Neural cell (in vitro differentiated cells): ENCODE measurements at regions not wholly inside any gene's neighbourhood (a gene's known extent, or its start where the extent isn't known, plus 50 kb on each side); places are given as distances from the start of the nearest gene placed in this dataset.
A peak's percentile ranks its signal among the peaks of the same experiment; 100 is the strongest.

Experiments used
- H2AFZ ChIP-seq: fragments of 200-600, 300-800 bp; sonication (generic), shearing (Covaris generic); 2 replicates; pipeline ENCODE4 v1.6.0; 2014; ENCODE audit warnings: low read depth, mild to moderate bottlenecking, antibody characterized with exemption, low read length, moderate library complexity
- H3F3A ChIP-seq: fragments of 200-600 bp; shearing (Covaris generic); 2 replicates; pipeline ENCODE4 v1.6.1; 2016; ENCODE audit warnings: mild to moderate bottlenecking, moderate library complexity, mixed read lengths, antibody characterized with exemption, low read length; ENCODE audit not compliant: insufficient read depth, poor library complexity, severe bottlenecking
- H3K27ac ChIP-seq: fragments of 200-600, 300-800 bp; sonication (generic), shearing (Covaris generic); 2 replicates; pipeline ENCODE4 v1.5.1; 2014; ENCODE audit warnings: mild to moderate bottlenecking, low read length, moderate library complexity
- H3K27me3 ChIP-seq: fragments of 300-800, 200-600 bp; sonication (generic), shearing (Covaris generic); 2 replicates; pipeline ENCODE4 v1.6.0; 2014; ENCODE audit warnings: mild to moderate bottlenecking, low read depth, low read length, moderate library complexity; ENCODE audit not compliant: insufficient read depth
- H3K36me3 ChIP-seq: fragments of 300-800, 200-600 bp; sonication (generic), shearing (Covaris generic); 2 replicates; pipeline ENCODE4 v1.5.1; 2014; ENCODE audit warnings: mild to moderate bottlenecking, antibody characterized with exemption, low read length, moderate library complexity; ENCODE audit not compliant: insufficient read depth
- H3K4me2 ChIP-seq: fragments of 300-800, 200-600 bp; sonication (generic), shearing (Covaris generic); 2 replicates; pipeline ENCODE4 v1.6.0; 2014; ENCODE audit warnings: mild to moderate bottlenecking, low read length
- H3K4me3 ChIP-seq: fragments of 300-800, 200-600 bp; sonication (generic), shearing (Covaris generic); 2 replicates; pipeline ENCODE4 v1.5.1; 2014; ENCODE audit warnings: mild to moderate bottlenecking, low read length, moderate library complexity
- H3K79me2 ChIP-seq: fragments of 200-600 bp; shearing (Covaris generic); replicated peaks from 2 replicates; pipeline ENCODE4 v1.6.0; 2014; ENCODE audit warnings: mild to moderate bottlenecking, low read length, moderate library complexity; ENCODE audit not compliant: insufficient read depth
- H3K9ac ChIP-seq: fragments of 300-800, 200-600 bp; sonication (generic), shearing (Covaris generic); 2 replicates; pipeline ENCODE4 v1.6.1; 2016; ENCODE audit warnings: mild to moderate bottlenecking, low read length, mixed read lengths
- H3K9me2 ChIP-seq: fragments of 200-600 bp; shearing (Covaris generic); 2 replicates; pipeline ENCODE4 v1.6.1; 2016; ENCODE audit warnings: mild to moderate bottlenecking, low read length, mixed read lengths; ENCODE audit not compliant: insufficient read depth
- H3K9me3 ChIP-seq: fragments of 200-600, 300-800 bp; sonication (generic), shearing (Covaris generic); 2 replicates; pipeline ENCODE4 v1.6.1; 2016; ENCODE audit warnings: mild to moderate bottlenecking, mixed run types, low read length, moderate library complexity, mixed read lengths
- H4K20me1 ChIP-seq: fragments of 200-600 bp; shearing (Covaris generic); 2 replicates; pipeline ENCODE4 v1.6.1; 2016; ENCODE audit warnings: mild to moderate bottlenecking, mixed run types; ENCODE audit not compliant: insufficient read depth
- CTCF ChIP-seq: fragments of 450-650 bp; IDR thresholded peaks from 2 replicates; pipeline ENCODE4 v1.5.1; 2014; ENCODE audit warnings: antibody characterized with exemption, mild to moderate bottlenecking, moderate library complexity; ENCODE audit not compliant: poor library complexity, severe bottlenecking
- EP300 ChIP-seq: fragments of 450-650 bp; conservative IDR thresholded peaks from 2 replicates; pipeline ENCODE4 v1.6.1; 2014; ENCODE audit warnings: antibody characterized with exemption, mild to moderate bottlenecking, moderate library complexity; ENCODE audit not compliant: poor library complexity, severe bottlenecking
- EZH2 ChIP-seq: fragments of 200-600, 300-800 bp; shearing (Covaris generic), sonication (generic); IDR thresholded peaks from 2 replicates; pipeline ENCODE4 v1.6.1; 2014; ENCODE audit warnings: antibody characterized with exemption, low read length, borderline replicate concordance, mild to moderate bottlenecking; ENCODE audit not compliant: insufficient read depth, poor library complexity, severe bottlenecking
- MXI1 ChIP-seq: fragments of 450-650 bp; conservative IDR thresholded peaks from 2 replicates; pipeline ENCODE4 v1.6.1; 2014; ENCODE audit warnings: antibody characterized with exemption, mild to moderate bottlenecking; ENCODE audit not compliant: poor library complexity, severe bottlenecking
- POLR2AphosphoS5 ChIP-seq: IDR thresholded peaks from 2 replicates; pipeline ENCODE4 v1.6.1; 2012
- RAD21 ChIP-seq: fragments of 450-650 bp; conservative IDR thresholded peaks from 2 replicates; pipeline ENCODE4 v1.6.1; 2014; ENCODE audit warnings: antibody characterized with exemption, mild to moderate bottlenecking, moderate library complexity
- REST ChIP-seq: IDR thresholded peaks from 2 replicates; pipeline ENCODE4 v1.6.1; 2012; ENCODE audit warnings: borderline replicate concordance
- SMC3 ChIP-seq: fragments of 450-650 bp; conservative IDR thresholded peaks from 2 replicates; pipeline ENCODE4 v1.6.1; 2014; ENCODE audit warnings: antibody characterized with exemption, mild to moderate bottlenecking, moderate library complexity; ENCODE audit not compliant: poor library complexity
- TAF1 ChIP-seq: IDR thresholded peaks from 2 replicates; pipeline ENCODE4 v1.6.1; 2012; ENCODE audit warnings: low read depth

GRCh38 chr10:76723844-76724243 is 913.8 kb downstream of the KCNMA1 start:
- TF ChIP-seq TAF1 (no peak), MXI1 (no peak), POLR2AphosphoS5 (peak; percentile 76), EP300 (peak; percentile 96), CTCF (no peak)
- no peaks in the 10 kb centered on the region for H3K36me3 ChIP-seq
- H3K9ac ChIP-seq, result peak overlapping the region; percentile 39
- no peak overlapping the region for H2AFZ ChIP-seq
- H3F3A ChIP-seq, result peaks cover 10% of the 10 kb centered on the region
- H3K9me3 ChIP-seq, result no peaks in the 10 kb centered on the region
- H3K9me2 ChIP-seq, result no peaks in the 10 kb centered on the region
- H4K20me1 ChIP-seq, result no peaks in the 10 kb centered on the region
- H3K27ac ChIP-seq, result peak overlapping the region; percentile 77
- peak overlapping the region; percentile 54 for H3K4me2 ChIP-seq
- peak overlapping the region; percentile 44 for H3K4me3 ChIP-seq
- H3K79me2 ChIP-seq, result no peaks in the 10 kb centered on the region
- no peaks in the 10 kb centered on the region for H3K27me3 ChIP-seq

DNA sequence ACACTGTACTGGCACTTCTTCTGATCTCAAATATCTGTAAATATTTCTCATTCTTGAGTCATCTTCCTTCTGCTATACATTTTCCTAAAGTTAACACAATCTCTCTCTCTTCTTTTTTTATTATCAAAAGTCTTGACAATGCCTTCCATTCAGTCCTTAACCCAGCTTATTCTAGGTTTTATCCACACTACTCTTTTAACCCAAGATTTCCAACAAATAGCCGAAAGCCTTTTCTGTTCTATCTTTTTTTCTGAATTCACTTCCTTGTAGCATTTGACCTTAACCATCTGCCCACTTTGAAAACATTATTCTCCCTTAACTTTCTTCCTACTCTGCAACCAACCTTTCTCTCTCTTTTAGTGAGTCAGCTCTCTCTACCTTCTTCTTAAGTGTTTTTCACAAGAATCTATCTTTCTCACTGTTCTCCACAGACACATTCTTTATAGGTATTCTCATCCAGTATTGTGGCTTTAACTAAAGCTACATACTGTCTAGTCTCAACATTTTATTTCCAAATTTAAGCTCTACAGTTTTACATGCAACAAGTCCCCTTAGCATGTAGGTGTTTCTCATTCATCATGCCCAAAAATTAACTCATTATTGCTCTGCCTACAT is 915.6 kb downstream of the KCNMA1 start:
- no peak overlapping the region for H3K4me2 ChIP-seq
- no peak overlapping the region for H3K9ac ChIP-seq
- no peaks in the 10 kb centered on the region for H3K9me3 ChIP-seq
- no peak overlapping the region for H2AFZ ChIP-seq
- peak overlapping the region; percentile 44 for H3K4me3 ChIP-seq
- H4K20me1 ChIP-seq, result no peaks in the 10 kb centered on the region
- no peaks in the 10 kb centered on the region for H3K9me2 ChIP-seq
- peaks cover 6% of the 10 kb centered on the region for H3K27me3 ChIP-seq
- H3F3A ChIP-seq, result peaks cover 10% of the 10 kb centered on the region
- no peak for TF ChIP-seq REST
- no peak for TF ChIP-seq MXI1
- no peak for TF ChIP-seq TAF1
- no peak for TF ChIP-seq CTCF
- TF ChIP-seq POLR2AphosphoS5, result no peak
- TF ChIP-seq RAD21, result no peak
- no peak for TF ChIP-seq SMC3
- TF ChIP-seq EZH2, result no peak
- TF ChIP-seq EP300, result no peak
- H3K79me2 ChIP-seq, result no peaks in the 10 kb centered on the region
- H3K36me3 ChIP-seq, result no peaks in the 10 kb centered on the region
- peak overlapping the region; percentile 77 for H3K27ac ChIP-seq
